GM12864 (cell line): ENCODE measurements at regions not wholly inside any gene's neighbourhood (a gene's known extent, or its start where the extent isn't known, plus 50 kb on each side); places are given as distances from the start of the nearest gene placed in this dataset.

Source experiments
- DNase-seq: peaks from one replicate; pipeline ENCODE4 v3.0.0-alpha.2; 2011; ENCODE audit warnings: low read depth
- H3K4me3 ChIP-seq: 2 replicates; pipeline ENCODE4 v1.5.1; 2011; ENCODE audit warnings: mild to moderate bottlenecking, low read depth, low read length, control low read depth
- CTCF ChIP-seq: IDR thresholded peaks from 2 replicates; pipeline ENCODE4 v1.5.1; 2011; ENCODE audit warnings: low read depth, mild to moderate bottlenecking, moderate library complexity, low read length, control low read depth, inconsistent platforms; ENCODE audit errors: missing control alignments

- no peak overlapping the region for H3K4me3 ChIP-seq
- DNase-seq = no peak
- no peak for TF ChIP-seq CTCF
Observed at GRCh38 chr20:60513141-60513540, 554.9 kb downstream of the CDH26 start.

- no peak for TF ChIP-seq CTCF
- DNase-seq = no peak
- no peak overlapping the region for H3K4me3 ChIP-seq
Observed at GRCh38 chr20:60516442-60516841, 558.2 kb downstream of the CDH26 start.

- H3K4me3 ChIP-seq = no peak overlapping the region
- DNase-seq = no peak
- TF ChIP-seq CTCF = no peak
Observed at GRCh38 chr20:60518022-60518421, 559.8 kb downstream of the CDH26 start.

- no peak overlapping the region for H3K4me3 ChIP-seq
- no peak for TF ChIP-seq CTCF
Observed at GRCh38 chr20:60525397-60525796, 567.2 kb downstream of the CDH26 start.

GRCh38 chr20:60527656-60528055 is 569.4 kb downstream of the CDH26 start:
- no peak for TF ChIP-seq CTCF

More at GRCh38 chr20:60525397-60525796, 567.2 kb downstream of the CDH26 start:
- DNase-seq = no peak

GRCh38 chr20:60528141-60528540 is 569.9 kb downstream of the CDH26 start:
- no peak for DNase-seq
- no peak overlapping the region for H3K4me3 ChIP-seq
- no peak for TF ChIP-seq CTCF

More at GRCh38 chr20:60527656-60528055, 569.4 kb downstream of the CDH26 start:
- DNase-seq = no peak
- no peak overlapping the region for H3K4me3 ChIP-seq

- no peak overlapping the region for H3K4me3 ChIP-seq
- no peak for TF ChIP-seq CTCF
- DNase-seq = no peak
Observed at GRCh38 chr20:60529149-60529548, 570.9 kb downstream of the CDH26 start.
